Activated T-cell treated with anti-CD3 and anti-CD28 coated beads for 1 hour (primary cell): ENCODE measurements at regions not wholly inside any gene's neighbourhood (a gene's known extent, or its start where the extent isn't known, plus 50 kb on each side); places are given as distances from the start of the nearest gene placed in this dataset.
A peak's percentile ranks its signal among the peaks of the same experiment; 100 is the strongest.

Source experiments
- DNase-seq: peaks from one replicate; pipeline ENCODE4 v3.0.0-alpha.2; 2020; ENCODE audit warnings: low read depth

- no peak for DNase-seq
Observed at GRCh38 chr9:91100878-91101450, 260.8 kb downstream of the AUH start.

- DNase-seq, result peak; percentile 48
Observed at GRCh38 chr9:91101611-91102168, 260.0 kb downstream of the AUH start.

DNA sequence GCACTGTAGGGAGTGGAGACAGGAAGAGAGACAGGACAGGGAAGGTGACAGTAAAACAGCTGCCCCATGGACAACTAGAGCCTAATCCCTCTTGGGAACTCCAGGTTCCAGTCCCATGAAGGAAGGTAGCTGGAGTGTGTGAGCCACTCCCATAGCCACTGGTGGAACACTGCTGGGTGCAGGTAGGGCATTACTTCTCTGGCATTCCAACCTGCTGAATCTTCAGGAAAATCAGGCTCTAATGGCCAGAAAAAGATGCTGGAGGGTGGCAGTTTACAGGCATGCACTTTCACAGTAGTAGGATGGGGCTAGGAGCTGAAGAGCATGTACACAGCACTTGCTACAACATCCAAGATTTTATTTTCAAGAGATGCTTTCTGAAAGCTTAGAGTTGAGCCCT is 259.4 kb downstream of the AUH start:
- no peak for DNase-seq

DNA sequence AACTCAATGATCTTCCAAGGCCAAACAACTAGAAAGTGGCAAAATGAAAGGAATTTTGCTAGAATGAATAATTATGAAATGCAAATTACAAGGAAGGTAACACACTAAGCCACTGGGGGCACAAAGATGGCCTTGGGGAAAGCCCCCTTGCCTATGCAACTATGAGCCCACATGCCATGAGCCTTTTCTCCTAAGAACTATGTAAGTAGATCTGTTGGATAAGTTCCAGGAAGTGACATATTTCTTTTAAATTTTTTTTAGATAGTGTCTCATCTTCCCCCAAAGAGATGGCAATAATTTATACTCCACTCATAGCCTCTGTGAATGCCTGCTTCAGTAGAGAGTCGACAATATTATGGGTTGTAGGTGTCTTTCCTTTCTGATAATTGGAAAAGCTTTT is 257.8 kb downstream of the AUH start:
- DNase-seq, result no peak

GRCh38 chr9:91106415-91107081 is 255.2 kb downstream of the AUH start:
- DNase-seq, result no peak

DNA sequence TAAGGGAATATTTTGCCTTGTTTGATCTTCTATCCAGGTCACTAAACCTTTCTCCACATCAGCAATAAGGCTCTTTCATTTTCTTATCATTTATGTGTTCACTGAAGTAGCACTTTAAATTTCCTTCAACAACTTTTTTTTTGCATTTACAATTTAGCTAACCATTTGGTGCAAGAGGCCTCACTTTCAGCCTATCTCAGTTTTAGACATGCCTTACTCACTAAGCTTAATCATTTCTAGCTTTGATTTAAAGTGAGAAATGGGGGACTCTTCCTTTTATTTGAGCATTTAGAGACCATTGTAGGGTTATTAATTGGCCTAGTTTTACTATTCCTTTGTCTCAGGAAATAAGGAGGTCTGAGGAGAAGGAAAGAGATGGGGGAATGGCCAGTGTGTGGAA is 250.5 kb downstream of the AUH start:
- no peak for DNase-seq

- no peak for DNase-seq
Observed at GRCh38 chr9:91111876-91112275, 249.8 kb downstream of the AUH start.

DNA sequence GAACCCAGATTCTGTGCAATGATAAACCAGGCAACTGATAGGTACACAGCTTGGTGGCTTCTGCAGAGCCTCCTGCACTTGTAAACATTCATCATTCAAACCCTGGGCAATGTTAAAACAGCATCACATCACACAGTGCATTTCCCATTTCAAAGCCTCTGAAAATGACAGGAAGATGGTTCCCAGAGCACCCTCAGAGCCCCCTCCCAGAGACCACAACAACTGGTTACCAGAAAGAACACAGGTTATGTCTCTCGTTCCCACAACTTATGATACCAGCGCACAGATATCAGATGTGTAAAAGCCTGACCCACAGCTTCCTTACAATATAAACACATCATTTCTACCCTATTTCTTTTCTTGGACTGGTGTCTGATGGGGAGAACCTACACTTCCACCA is 248.7 kb downstream of the AUH start:
- DNase-seq, result no peak

- DNase-seq, result no peak
Observed at GRCh38 chr9:91114450-91114849, 247.3 kb downstream of the AUH start.

GRCh38 chr9:91116211-91116610 is 245.5 kb downstream of the AUH start:
- no peak for DNase-seq

- DNase-seq, result no peak
Observed at GRCh38 chr9:91116711-91117110, 245.0 kb downstream of the AUH start.

- DNase-seq, result no peak
Observed at GRCh38 chr9:91117474-91117891, 244.2 kb downstream of the AUH start.

GRCh38 chr9:91117959-91118703 is 243.6 kb downstream of the AUH start:
- DNase-seq, result no peak

GRCh38 chr9:91118704-91119025 is 243.1 kb downstream of the AUH start:
- no peak for DNase-seq

DNA sequence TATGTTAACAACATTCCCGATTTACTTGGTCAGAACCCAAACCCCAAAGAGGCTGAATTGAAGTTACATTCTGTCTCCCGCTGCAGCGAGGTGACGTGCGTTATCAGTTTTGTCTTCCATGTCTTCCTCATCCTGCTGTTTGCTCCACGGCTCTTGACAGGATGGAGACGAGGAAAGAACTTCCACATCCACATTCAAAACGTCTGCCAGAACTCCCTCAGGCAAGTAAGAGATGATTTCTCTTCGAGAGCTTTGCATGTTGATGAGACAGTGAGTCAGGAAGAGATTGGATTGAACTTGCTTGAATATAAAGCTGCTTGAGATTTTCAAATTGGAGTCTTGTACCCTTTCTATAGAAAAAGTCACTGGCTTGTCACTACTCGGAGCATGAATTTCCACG is 242.6 kb downstream of the AUH start:
- no peak for DNase-seq

DNA sequence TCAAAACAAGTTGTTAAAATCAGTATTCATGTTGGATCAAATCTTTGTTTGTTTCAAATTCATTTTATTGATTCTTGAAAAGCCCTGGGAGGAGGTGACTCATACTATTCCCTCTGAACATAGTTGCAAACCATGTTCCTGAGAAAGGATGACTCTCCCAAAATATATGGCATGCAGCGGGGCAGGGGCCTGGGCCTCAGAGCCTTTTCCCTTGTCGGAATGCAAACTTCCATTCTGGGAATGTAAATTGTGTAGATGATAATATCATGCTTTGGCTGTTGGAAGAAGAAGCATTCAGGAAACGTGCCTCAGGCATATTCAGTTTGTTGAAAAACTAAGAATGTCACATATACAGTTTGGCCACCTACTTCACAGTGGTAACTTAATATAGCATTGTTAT is 242.0 kb downstream of the AUH start:
- no peak for DNase-seq

DNA sequence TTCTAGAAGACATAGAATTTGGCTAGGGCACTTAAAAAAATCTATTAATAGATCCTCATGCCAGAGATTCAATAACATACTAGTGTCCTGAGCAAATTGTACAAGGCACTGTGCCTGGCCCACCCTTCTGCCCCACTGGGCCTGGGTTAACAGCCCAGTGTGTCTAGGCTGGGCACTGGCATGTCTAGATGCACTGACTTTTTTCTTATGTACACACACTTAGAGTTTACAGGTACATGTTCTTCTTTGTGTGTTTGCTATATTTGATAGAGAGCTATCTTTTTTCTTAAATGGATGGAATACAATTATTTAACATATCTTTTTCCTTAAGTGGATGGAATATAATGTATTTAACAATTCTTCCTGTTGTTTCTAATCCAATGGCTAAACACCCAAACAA is 241.5 kb downstream of the AUH start:
- no peak for DNase-seq

DNA sequence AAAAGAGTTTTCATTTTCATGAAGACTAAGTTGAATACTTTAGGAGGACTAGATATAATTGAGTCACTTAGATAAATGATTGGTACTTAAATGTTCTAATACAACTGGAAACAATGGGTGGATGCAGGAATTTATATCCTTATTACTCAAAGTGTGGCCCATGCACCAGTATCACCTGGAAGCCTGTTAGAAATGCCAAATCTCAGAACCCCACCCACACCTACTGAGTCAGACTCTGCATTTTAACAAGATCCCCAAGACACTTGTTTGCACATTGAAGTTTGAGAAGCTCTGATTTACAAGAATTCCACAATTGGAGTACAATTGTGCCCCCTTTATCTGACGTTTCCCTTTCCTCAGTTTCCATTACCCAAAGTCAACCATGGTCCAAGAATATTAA is 239.0 kb downstream of the AUH start:
- no peak for DNase-seq

- DNase-seq, result no peak
Observed at GRCh38 chr9:91126761-91127445, 234.8 kb downstream of the AUH start.

GRCh38 chr9:91127653-91128052 is 234.1 kb downstream of the AUH start:
- DNase-seq, result no peak

GRCh38 chr9:91130796-91131318 is 230.9 kb downstream of the AUH start:
- no peak for DNase-seq

DNA sequence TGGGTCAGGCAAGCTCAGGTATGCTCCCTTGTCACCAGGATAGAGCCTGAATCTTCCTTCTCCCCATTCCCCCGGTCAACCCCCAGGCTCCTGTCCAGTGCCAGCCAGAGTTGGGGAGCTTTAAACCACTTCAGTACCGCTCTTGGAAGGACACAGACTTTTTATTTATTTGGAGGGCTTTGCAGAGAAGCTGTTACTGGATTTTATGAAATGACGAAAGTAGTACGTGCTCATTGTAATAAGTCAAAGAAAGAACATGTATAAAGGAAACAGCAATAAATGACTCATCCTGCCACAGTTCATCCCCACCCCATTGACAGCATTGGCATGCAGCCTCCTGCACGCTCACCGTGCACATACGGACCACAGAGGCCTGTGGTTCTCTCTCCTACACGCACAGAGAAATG is 230.3 kb downstream of the AUH start:
- DNase-seq, result no peak
